Prostate gland (tissue), 2 donors: ENCODE measurements at regions not wholly inside any gene's neighbourhood (a gene's known extent, or its start where the extent isn't known, plus 50 kb on each side); places are given as distances from the start of the nearest gene placed in this dataset. TPM values are rescaled to one million over a fixed set of nuclear protein-coding genes. Genes with fewer than 3 reads are reported as not detected.

Experiments used
- DNase-seq: peaks from one replicate; pipeline ENCODE4 v3.0.0-alpha.2; 2019; ENCODE audit warnings: low spot score
- H3K27ac ChIP-seq, 2 donors: fragments of 200-600 bp; sonication (generic); 2 replicates each; pipeline ENCODE4 v1.5.1; 2017 to 2019
- H3K27me3 ChIP-seq: fragments of 200-600 bp; sonication (generic); replicated peaks from 2 replicates; pipeline ENCODE4 v1.5.1; 2019; ENCODE audit not compliant: insufficient read depth
- H3K36me3 ChIP-seq, 2 donors: fragments of 200-600 bp; sonication (generic); 1 replicate in 1 of 2; 2 replicates in 1 of 2; pipeline versions ENCODE4 v1.5.1 to v1.8.1; 2017 to 2019
- H3K4me1 ChIP-seq: fragments of 200-600 bp; sonication (generic); replicated peaks from 2 replicates; pipeline ENCODE4 v1.5.1; 2019
- H3K4me3 ChIP-seq, 2 donors: fragments of 200-600 bp; sonication (generic); 2 replicates each; pipeline ENCODE4 v1.5.1; 2017 to 2019
- H3K9me3 ChIP-seq: fragments of 200-600 bp; sonication (generic); 2 replicates; pipeline ENCODE4 v1.5.1; 2017
- POLR2A ChIP-seq: fragments of 450-650 bp; IDR thresholded peaks from one replicate; pipeline ENCODE4 v1.6.1; 2016; ENCODE audit warnings: antibody characterized with exemption, mild to moderate bottlenecking
- POLR2AphosphoS5 ChIP-seq: sonication (generic); formaldehyde crosslinking; IDR thresholded peaks from one replicate; pipeline ENCODE4 v1.6.1; 2017; ENCODE audit warnings: antibody characterized with exemption
- WGBS: methylation state at CpG from one replicate; pipeline ENCODE4 v1.1.5; 2018; 5-methylcytosine and 5-hydroxymethylcytosine counted together
- intact Hi-C: fragments of 100-400 bp; cut with DNase I; formaldehyde crosslinking; loops from one replicate; pipeline ENCODE4 v1.14.2; 2022
- microRNA-seq: library from miRNA; unstranded; fragments of <30 nt; microRNA quantifications from one replicate; pipeline ENCODE4, GENCODE V29; 2016
- small RNA-seq, 2 donors: library from RNA; depleted of rRNA; stranded (forward); fragments of <200 nt; gene quantifications; one replicate each; pipeline ENCODE3, GENCODE V24; 2016
- TF ChIP-seq, protein P1 (sequence below), 4 experiments: fragments of 200-600 bp in 2 of 4; fragments of 450-650 bp in 2 of 4; sonication (generic) in 2 of 4; IDR thresholded peaks; 1 replicate in 3 of 4; 2 replicates in 1 of 4; pipeline ENCODE4 v1.5.1; 2016 to 2019; ENCODE audit warnings: antibody characterized with exemption in 4 of 4, mild to moderate bottlenecking in 2 of 4, moderate library complexity in 2 of 4

DNA sequence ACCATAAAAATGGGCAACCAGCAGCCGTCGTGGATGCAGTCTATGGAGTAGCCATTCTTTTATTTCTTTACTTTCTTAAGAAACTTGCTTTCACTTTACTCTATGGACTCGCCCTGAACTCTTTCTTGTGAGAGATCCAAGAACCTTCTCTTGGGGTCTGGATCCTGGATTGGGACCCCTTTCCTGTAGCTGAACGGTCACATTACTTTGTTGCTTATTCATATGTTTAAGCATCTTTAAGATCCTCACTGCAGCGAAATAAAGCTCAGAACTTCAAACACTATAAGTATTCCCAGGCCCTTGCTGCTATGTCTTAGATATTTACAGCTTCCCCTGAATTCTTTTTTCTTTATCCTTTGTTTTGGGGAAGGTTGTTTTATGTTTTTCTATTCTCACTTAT, 187.8 kb upstream of the DDI1 start:
- Histone ChIP-seq H3K27ac (no peak overlapping the region), H3K4me1 (no peaks in the 10 kb centered on the region), H3K36me3 (no peaks in the 10 kb centered on the region), H3K9me3 (no peaks in the 10 kb centered on the region), H3K27me3 (no peaks in the 10 kb centered on the region), H3K4me3 (no peak overlapping the region)
- intact Hi-C loops = loop anchor here (10.0 kb wide), 1 partner anchor 164 kb away; no protein-coding TSS in a partner anchor
- no peak for DNase-seq
- WGBS = 88% methylated on average over 5 of the region's 5 CpGs
- TF ChIP-seq, protein P1, sequence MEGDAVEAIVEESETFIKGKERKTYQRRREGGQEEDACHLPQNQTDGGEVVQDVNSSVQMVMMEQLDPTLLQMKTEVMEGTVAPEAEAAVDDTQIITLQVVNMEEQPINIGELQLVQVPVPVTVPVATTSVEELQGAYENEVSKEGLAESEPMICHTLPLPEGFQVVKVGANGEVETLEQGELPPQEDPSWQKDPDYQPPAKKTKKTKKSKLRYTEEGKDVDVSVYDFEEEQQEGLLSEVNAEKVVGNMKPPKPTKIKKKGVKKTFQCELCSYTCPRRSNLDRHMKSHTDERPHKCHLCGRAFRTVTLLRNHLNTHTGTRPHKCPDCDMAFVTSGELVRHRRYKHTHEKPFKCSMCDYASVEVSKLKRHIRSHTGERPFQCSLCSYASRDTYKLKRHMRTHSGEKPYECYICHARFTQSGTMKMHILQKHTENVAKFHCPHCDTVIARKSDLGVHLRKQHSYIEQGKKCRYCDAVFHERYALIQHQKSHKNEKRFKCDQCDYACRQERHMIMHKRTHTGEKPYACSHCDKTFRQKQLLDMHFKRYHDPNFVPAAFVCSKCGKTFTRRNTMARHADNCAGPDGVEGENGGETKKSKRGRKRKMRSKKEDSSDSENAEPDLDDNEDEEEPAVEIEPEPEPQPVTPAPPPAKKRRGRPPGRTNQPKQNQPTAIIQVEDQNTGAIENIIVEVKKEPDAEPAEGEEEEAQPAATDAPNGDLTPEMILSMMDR (IDR thresholded peaks at IDR 0.05) = no peak
- TF ChIP-seq POLR2A = no peak
- TF ChIP-seq POLR2AphosphoS5 = no peak

DNA sequence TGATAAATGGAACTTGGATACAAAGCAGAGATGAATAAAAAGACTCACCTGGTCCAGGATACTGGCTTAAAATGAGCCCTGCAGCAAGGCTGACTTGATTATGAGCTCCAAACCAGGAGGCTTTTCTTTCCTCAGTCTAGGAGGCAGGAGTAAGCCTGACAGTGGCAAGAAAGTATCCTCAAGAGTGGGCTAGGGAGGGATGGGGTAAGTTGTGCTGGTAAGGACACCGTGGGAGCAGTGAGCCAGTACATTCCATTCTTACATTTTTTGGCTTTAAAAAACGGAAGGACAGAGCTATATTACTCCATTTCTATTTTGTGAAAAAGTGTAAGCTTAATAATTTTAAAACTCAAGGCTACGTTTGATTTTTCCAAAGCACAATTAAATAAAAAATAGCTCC, 187.1 kb upstream of the DDI1 start:
- Histone ChIP-seq H3K27me3 (no peaks in the 10 kb centered on the region), H3K36me3 (no peaks in the 10 kb centered on the region), H3K4me3 (no peak overlapping the region), H3K27ac (no peak overlapping the region), H3K9me3 (no peaks in the 10 kb centered on the region), H3K4me1 (no peaks in the 10 kb centered on the region)
- 31% methylated on average over 3 of the region's 3 CpGs for WGBS
- no peak for DNase-seq
- TF ChIP-seq POLR2AphosphoS5 (no peak), POLR2A (no peak)
- TF ChIP-seq, protein P1 (IDR thresholded peaks at IDR 0.05) = no peak
- intact Hi-C loops = loop anchor here (10.0 kb wide), 1 partner anchor 165 kb away; no protein-coding TSS in a partner anchor

DNA sequence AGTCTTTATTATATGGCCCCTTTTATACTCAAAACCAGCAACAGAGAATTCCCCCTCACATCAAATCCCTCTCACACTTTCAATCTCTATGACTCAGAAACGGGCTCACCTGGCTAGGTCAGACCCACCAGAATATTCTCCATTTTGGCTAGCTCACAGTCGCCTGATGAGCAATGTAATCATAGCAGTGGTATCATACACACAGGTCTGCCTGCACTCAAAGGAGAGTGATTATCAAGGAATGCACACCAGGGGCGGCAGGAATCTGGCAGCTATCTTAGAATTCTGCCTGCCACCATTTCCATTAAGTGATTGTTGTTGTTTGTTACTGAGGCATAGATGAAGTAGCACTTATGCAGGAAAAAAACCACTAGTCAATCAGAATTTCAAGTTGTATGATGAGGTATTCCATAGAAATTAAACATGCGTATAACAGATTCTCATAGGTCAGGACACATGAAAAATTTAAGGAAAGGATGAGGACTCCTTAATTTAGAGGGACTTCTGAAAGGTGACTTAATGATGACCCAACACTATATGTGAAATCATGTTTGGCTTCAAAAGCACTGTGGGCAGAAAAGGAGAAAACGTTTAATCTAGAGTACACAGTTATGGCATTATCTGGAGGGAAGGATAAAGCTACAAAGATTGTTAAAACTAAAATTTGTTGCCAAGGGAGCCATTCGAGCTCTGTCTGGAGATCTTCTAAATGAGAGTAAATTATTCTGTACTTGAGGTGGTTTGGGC, 185.8 kb upstream of the DDI1 start:
- peak overlapping the region; percentile 8 to 51 for H3K27ac ChIP-seq
- H3K4me1 ChIP-seq = no peaks in the 10 kb centered on the region
- WGBS = 61% methylated on average over 6 of the region's 6 CpGs
- no peaks in the 10 kb centered on the region for H3K27me3 ChIP-seq
- no peak overlapping the region for H3K4me3 ChIP-seq
- TF ChIP-seq, protein P1 (IDR thresholded peaks at IDR 0.05) = no peak
- TF ChIP-seq POLR2AphosphoS5 (no peak), POLR2A (no peak)
- no peaks in the 10 kb centered on the region for H3K36me3 ChIP-seq
- H3K9me3 ChIP-seq = no peaks in the 10 kb centered on the region
- intact Hi-C loops = no loop called here
- DNase-seq = no peak

DNA sequence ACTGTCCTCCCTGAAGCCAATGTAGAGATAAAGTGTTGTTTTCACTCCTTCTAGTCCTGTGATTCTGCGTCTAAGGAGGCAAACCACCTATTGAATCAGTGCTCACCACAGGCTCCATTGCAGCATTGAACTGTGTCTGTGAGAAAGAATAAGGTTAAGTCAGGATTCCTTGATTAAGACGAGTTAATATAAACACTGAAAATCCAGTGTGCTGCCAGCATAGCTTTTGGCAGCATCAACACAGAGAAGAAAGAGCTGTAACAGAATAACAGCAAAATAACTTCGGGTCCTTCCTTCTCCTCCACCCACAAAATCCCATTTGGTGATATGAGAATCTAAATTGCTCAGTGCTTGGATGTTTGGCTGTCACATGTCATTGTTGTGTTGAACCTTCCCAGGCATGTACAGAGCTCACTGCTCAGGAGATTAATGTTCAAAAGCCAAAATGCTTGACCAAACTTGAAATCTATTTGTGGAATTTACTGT, 185.2 kb upstream of the DDI1 start:
- intact Hi-C loops = no loop called here
- Histone ChIP-seq H3K27ac (peak overlapping the region in 1 of 2 donors; percentile 51), H3K4me3 (no peak overlapping the region), H3K9me3 (no peaks in the 10 kb centered on the region), H3K27me3 (no peaks in the 10 kb centered on the region), H3K36me3 (no peaks in the 10 kb centered on the region), H3K4me1 (no peaks in the 10 kb centered on the region)
- WGBS = 17% methylated on average over 3 of the region's 3 CpGs
- peak; percentile 19 for DNase-seq
- peak; percentile 62 for TF ChIP-seq POLR2AphosphoS5
- no peak for TF ChIP-seq POLR2A
- TF ChIP-seq, protein P1 (IDR thresholded peaks at IDR 0.05) = no peak

Small RNA genes in the stretch of these regions (microRNA-seq; reads per million reads assigned to microRNA genes)
- gene MIR4693 = not detected

Small RNA genes in the stretch of these regions (small RNA-seq; reads per million reads assigned to genes)
- 0 reads per million in 2 donors for gene MIR4693
